ENCODE measurements at regions not wholly inside any gene's neighbourhood (a gene's known extent, or its start where the extent isn't known, plus 50 kb on each side); places are given as distances from the start of the nearest gene placed in this dataset.

- no peak for TF ChIP-seq CTCF (IDR thresholded peaks at IDR 0.05; ENCODE audit: extremely low read depth, insufficient read depth, missing control alignments)
- DNase-seq (ENCODE audit: low spot score), result no peak
- in situ Hi-C loops (cut with MboI; ENCODE audit: low pct_unique_long_range_greater_than_20kb, low sequenced_read_pairs, unreplicated experiment), result no loop called here
Measured at GRCh38 chr5:174159327-174160114, 114.0 kb downstream of the NSG2 start.

- no peak for TF ChIP-seq CTCF (IDR thresholded peaks at IDR 0.05; ENCODE audit: extremely low read depth, insufficient read depth, missing control alignments)
- in situ Hi-C loops (cut with MboI; ENCODE audit: low pct_unique_long_range_greater_than_20kb, low sequenced_read_pairs, unreplicated experiment), result no loop called here
- DNase-seq (ENCODE audit: low spot score), result no peak
Measured at GRCh38 chr5:174165406-174165805, 119.9 kb downstream of the NSG2 start.

- DNase-seq (ENCODE audit: low spot score), result no peak
- no peak for TF ChIP-seq CTCF (IDR thresholded peaks at IDR 0.05; ENCODE audit: extremely low read depth, insufficient read depth, missing control alignments)
- in situ Hi-C loops (cut with MboI; ENCODE audit: low pct_unique_long_range_greater_than_20kb, low sequenced_read_pairs, unreplicated experiment), result no loop called here
Measured at GRCh38 chr5:174166231-174167079, 120.9 kb downstream of the NSG2 start.

GRCh38 chr5:174167080-174167910 is 121.8 kb downstream of the NSG2 start:
- no peak for TF ChIP-seq CTCF (IDR thresholded peaks at IDR 0.05; ENCODE audit: extremely low read depth, insufficient read depth, missing control alignments)
- no peak for DNase-seq (ENCODE audit: low spot score)
- in situ Hi-C loops (cut with MboI; ENCODE audit: low pct_unique_long_range_greater_than_20kb, low sequenced_read_pairs, unreplicated experiment), result no loop called here

- in situ Hi-C loops (cut with MboI; ENCODE audit: low pct_unique_long_range_greater_than_20kb, low sequenced_read_pairs, unreplicated experiment), result no loop called here
- no peak for TF ChIP-seq CTCF (IDR thresholded peaks at IDR 0.05; ENCODE audit: extremely low read depth, insufficient read depth, missing control alignments)
- no peak for DNase-seq (ENCODE audit: low spot score)
Measured at GRCh38 chr5:174172152-174172551, 126.6 kb downstream of the NSG2 start.

- no peak for TF ChIP-seq CTCF (IDR thresholded peaks at IDR 0.05; ENCODE audit: extremely low read depth, insufficient read depth, missing control alignments)
- no peak for DNase-seq (ENCODE audit: low spot score)
- in situ Hi-C loops (cut with MboI; ENCODE audit: low pct_unique_long_range_greater_than_20kb, low sequenced_read_pairs, unreplicated experiment), result no loop called here
Measured at GRCh38 chr5:174172566-174172965, 127.1 kb downstream of the NSG2 start.
